Umbilical cord (tissue), 1 donor: ENCODE measurements at regions not wholly inside any gene's neighbourhood (a gene's known extent, or its start where the extent isn't known, plus 50 kb on each side); places are given as distances from the start of the nearest gene placed in this dataset.
A peak's percentile ranks its signal among the peaks of the same experiment; 100 is the strongest.
"Not testable (repeated sequence)": the region's sequence is repeated elsewhere in the genome, so short reads cannot be mapped to it uniquely, and the experiment has no call there.

ENCODE experiments used
- DNase-seq: peaks from one replicate; pipeline ENCODE4 v3.0.0-alpha.2; 2015; ENCODE audit warnings: low spot score

GRCh38 chr17:70434536-70435490 lies 265.5 kb downstream of the KCNJ2 start:
- DNase-seq: peak; percentile 34

GRCh38 chr17:70437656-70438055 lies 268.3 kb downstream of the KCNJ2 start:
- no peak for DNase-seq

- DNase-seq: no peak
Measured at GRCh38 chr17:70446446-70446845, 277.1 kb downstream of the KCNJ2 start.

GRCh38 chr17:70447588-70447987 lies 278.3 kb downstream of the KCNJ2 start:
- no peak for DNase-seq

GRCh38 chr17:70453075-70453474 lies 283.7 kb downstream of the KCNJ2 start:
- DNase-seq: not testable (repeated sequence)

GRCh38 chr17:70454377-70454776 lies 285.0 kb downstream of the KCNJ2 start:
- DNase-seq: peak; percentile 78

- no peak for DNase-seq
Measured at GRCh38 chr17:70454908-70455307, 285.6 kb downstream of the KCNJ2 start.

GRCh38 chr17:70464995-70465394 lies 295.7 kb downstream of the KCNJ2 start:
- DNase-seq: no peak

- DNase-seq: no peak
Measured at GRCh38 chr17:70468661-70469060, 299.3 kb downstream of the KCNJ2 start.

GRCh38 chr17:70473049-70473448 lies 303.7 kb downstream of the KCNJ2 start:
- DNase-seq: no peak

- no peak for DNase-seq
Measured at GRCh38 chr17:70476368-70476767, 307.0 kb downstream of the KCNJ2 start.

- DNase-seq: no peak
Measured at GRCh38 chr17:70478902-70479301, 309.6 kb downstream of the KCNJ2 start.

GRCh38 chr17:70479779-70480178 lies 310.4 kb downstream of the KCNJ2 start:
- no peak for DNase-seq

GRCh38 chr17:70483624-70484023 lies 314.3 kb downstream of the KCNJ2 start:
- DNase-seq: no peak

GRCh38 chr17:70484050-70484449 lies 314.7 kb downstream of the KCNJ2 start:
- DNase-seq: no peak

- no peak for DNase-seq
Measured at GRCh38 chr17:70484496-70484895, 315.2 kb downstream of the KCNJ2 start.

GRCh38 chr17:70492368-70492767 lies 323.0 kb downstream of the KCNJ2 start:
- no peak for DNase-seq

- no peak for DNase-seq
Measured at GRCh38 chr17:70493277-70493874, 324.0 kb downstream of the KCNJ2 start.

GRCh38 chr17:70498631-70499030 lies 329.3 kb downstream of the KCNJ2 start:
- no peak for DNase-seq

- peak; percentile 17 for DNase-seq
Measured at GRCh38 chr17:70499067-70499786, 329.9 kb downstream of the KCNJ2 start.

- DNase-seq: no peak
Measured at GRCh38 chr17:70503449-70503848, 334.1 kb downstream of the KCNJ2 start.

GRCh38 chr17:70510288-70510687 lies 341.0 kb downstream of the KCNJ2 start:
- DNase-seq: no peak
